G401 (cell line): ENCODE measurements at regions not wholly inside any gene's neighbourhood (a gene's known extent, or its start where the extent isn't known, plus 50 kb on each side); places are given as distances from the start of the nearest gene placed in this dataset.

Experiments used
- DNase-seq: peaks from one replicate; pipeline ENCODE4 v3.0.0-alpha.2; 2015; ENCODE audit warnings: low spot score
- in situ Hi-C: cut with HindIII; loops from 2 replicates; pipeline ENCODE4 v1.10.0; 2016; ENCODE audit warnings: low sequenced_read_pairs, mixed read lengths

GRCh38 chr2:239499726-239500573 lies 99.1 kb upstream of the HDAC4 start:
- in situ Hi-C loops, result no loop called here
- DNase-seq, result peak; percentile 1

GRCh38 chr2:239498981-239499634 lies 98.3 kb upstream of the HDAC4 start:
- in situ Hi-C loops, result no loop called here
- no peak for DNase-seq

GRCh38 chr2:239498576-239498975 lies 97.8 kb upstream of the HDAC4 start:
- in situ Hi-C loops, result no loop called here

GRCh38 chr2:239496700-239497099 lies 95.9 kb upstream of the HDAC4 start:
- no peak for DNase-seq
- in situ Hi-C loops, result no loop called here

More at GRCh38 chr2:239498576-239498975, 97.8 kb upstream of the HDAC4 start:
- DNase-seq, result no peak

GRCh38 chr2:239495791-239496233 lies 95.0 kb upstream of the HDAC4 start:
- no peak for DNase-seq

GRCh38 chr2:239495175-239495574 lies 94.4 kb upstream of the HDAC4 start:
- no peak for DNase-seq
- in situ Hi-C loops, result no loop called here

More at GRCh38 chr2:239495791-239496233, 95.0 kb upstream of the HDAC4 start:
- in situ Hi-C loops, result no loop called here

- in situ Hi-C loops, result no loop called here
- DNase-seq, result no peak
Measured at GRCh38 chr2:239494578-239494977, 93.8 kb upstream of the HDAC4 start.

GRCh38 chr2:239489481-239489880 lies 88.7 kb upstream of the HDAC4 start:
- DNase-seq, result no peak
- in situ Hi-C loops, result no loop called here

GRCh38 chr2:239488125-239488524 lies 87.3 kb upstream of the HDAC4 start:
- in situ Hi-C loops, result no loop called here
- no peak for DNase-seq

GRCh38 chr2:239487272-239487671 lies 86.5 kb upstream of the HDAC4 start:
- in situ Hi-C loops, result no loop called here
- DNase-seq, result no peak

- no peak for DNase-seq
- in situ Hi-C loops, result no loop called here
Measured at GRCh38 chr2:239485622-239486021, 84.8 kb upstream of the HDAC4 start.

GRCh38 chr2:239484571-239485355 lies 83.9 kb upstream of the HDAC4 start:
- no peak for DNase-seq
- in situ Hi-C loops, result no loop called here

- no peak for DNase-seq
- in situ Hi-C loops, result no loop called here
Measured at GRCh38 chr2:239482778-239483712, 82.2 kb upstream of the HDAC4 start.

GRCh38 chr2:239479471-239479870 lies 78.7 kb upstream of the HDAC4 start:
- in situ Hi-C loops, result no loop called here
- DNase-seq, result no peak

- in situ Hi-C loops, result no loop called here
- DNase-seq, result no peak
Measured at GRCh38 chr2:239477591-239477990, 76.8 kb upstream of the HDAC4 start.

- no peak for DNase-seq
- in situ Hi-C loops, result no loop called here
Measured at GRCh38 chr2:239476757-239477585, 76.2 kb upstream of the HDAC4 start.

- in situ Hi-C loops, result no loop called here
- DNase-seq, result no peak
Measured at GRCh38 chr2:239476029-239476756, 75.4 kb upstream of the HDAC4 start.
